ENCODE measurements at regions not wholly inside any gene's neighbourhood (a gene's known extent, or its start where the extent isn't known, plus 50 kb on each side); places are given as distances from the start of the nearest gene placed in this dataset.

- H3K79me2 ChIP-seq: no peaks in the 10 kb centered on the region
- H3K36me3 ChIP-seq (ENCODE audit: control insufficient read depth, insufficient read depth, low read length): no peaks in the 10 kb centered on the region
- H3K4me3 ChIP-seq (ENCODE audit: low read depth, low read length): no peak overlapping the region
- no peak overlapping the region for H3K9ac ChIP-seq
- no peak overlapping the region for H3K27ac ChIP-seq
- H3K27me3 ChIP-seq (ENCODE audit: control insufficient read depth, insufficient read depth, low read length): no peaks in the 10 kb centered on the region
- TF ChIP-seq, protein P1, sequence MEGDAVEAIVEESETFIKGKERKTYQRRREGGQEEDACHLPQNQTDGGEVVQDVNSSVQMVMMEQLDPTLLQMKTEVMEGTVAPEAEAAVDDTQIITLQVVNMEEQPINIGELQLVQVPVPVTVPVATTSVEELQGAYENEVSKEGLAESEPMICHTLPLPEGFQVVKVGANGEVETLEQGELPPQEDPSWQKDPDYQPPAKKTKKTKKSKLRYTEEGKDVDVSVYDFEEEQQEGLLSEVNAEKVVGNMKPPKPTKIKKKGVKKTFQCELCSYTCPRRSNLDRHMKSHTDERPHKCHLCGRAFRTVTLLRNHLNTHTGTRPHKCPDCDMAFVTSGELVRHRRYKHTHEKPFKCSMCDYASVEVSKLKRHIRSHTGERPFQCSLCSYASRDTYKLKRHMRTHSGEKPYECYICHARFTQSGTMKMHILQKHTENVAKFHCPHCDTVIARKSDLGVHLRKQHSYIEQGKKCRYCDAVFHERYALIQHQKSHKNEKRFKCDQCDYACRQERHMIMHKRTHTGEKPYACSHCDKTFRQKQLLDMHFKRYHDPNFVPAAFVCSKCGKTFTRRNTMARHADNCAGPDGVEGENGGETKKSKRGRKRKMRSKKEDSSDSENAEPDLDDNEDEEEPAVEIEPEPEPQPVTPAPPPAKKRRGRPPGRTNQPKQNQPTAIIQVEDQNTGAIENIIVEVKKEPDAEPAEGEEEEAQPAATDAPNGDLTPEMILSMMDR (IDR thresholded peaks at IDR 0.05): no peak
- H2AFZ ChIP-seq: no peak overlapping the region
- H3K9me3 ChIP-seq (ENCODE audit: control insufficient read depth, low read length): no peaks in the 10 kb centered on the region
- H3K4me1 ChIP-seq: no peaks in the 10 kb centered on the region
- H3K4me2 ChIP-seq (ENCODE audit: low read length): no peak overlapping the region
Measured at GRCh38 chr12:75807494-75807893, 224.1 kb downstream of the PHLDA1 start.

- H3K9me3 ChIP-seq (ENCODE audit: control insufficient read depth, low read length): no peaks in the 10 kb centered on the region
- no peaks in the 10 kb centered on the region for H3K4me1 ChIP-seq
- TF ChIP-seq, protein P1 (IDR thresholded peaks at IDR 0.05): no peak
- no peak overlapping the region for H2AFZ ChIP-seq
- H3K4me2 ChIP-seq (ENCODE audit: low read length): no peak overlapping the region
- H3K4me3 ChIP-seq (ENCODE audit: low read depth, low read length): no peak overlapping the region
- H3K36me3 ChIP-seq (ENCODE audit: control insufficient read depth, insufficient read depth, low read length): no peaks in the 10 kb centered on the region
- H3K79me2 ChIP-seq: no peaks in the 10 kb centered on the region
- H3K27ac ChIP-seq: no peak overlapping the region
- H3K27me3 ChIP-seq (ENCODE audit: control insufficient read depth, insufficient read depth, low read length): no peaks in the 10 kb centered on the region
- no peak overlapping the region for H3K9ac ChIP-seq
Measured at GRCh38 chr12:75805905-75806304, 225.7 kb downstream of the PHLDA1 start.

GRCh38 chr12:75805320-75805719, 226.3 kb downstream of the PHLDA1 start:
- Histone ChIP-seq H3K79me2 (no peaks in the 10 kb centered on the region), H3K9me3 (ENCODE audit: control insufficient read depth, low read length) (no peaks in the 10 kb centered on the region), H3K27me3 (ENCODE audit: control insufficient read depth, insufficient read depth, low read length) (no peaks in the 10 kb centered on the region), H3K27ac (no peak overlapping the region), H2AFZ (no peak overlapping the region), H3K9ac (no peak overlapping the region), H3K36me3 (ENCODE audit: control insufficient read depth, insufficient read depth, low read length) (no peaks in the 10 kb centered on the region), H3K4me1 (no peaks in the 10 kb centered on the region), H3K4me3 (ENCODE audit: low read depth, low read length) (no peak overlapping the region), H3K4me2 (ENCODE audit: low read length) (no peak overlapping the region)
- TF ChIP-seq, protein P1 (IDR thresholded peaks at IDR 0.05): no peak

DNA sequence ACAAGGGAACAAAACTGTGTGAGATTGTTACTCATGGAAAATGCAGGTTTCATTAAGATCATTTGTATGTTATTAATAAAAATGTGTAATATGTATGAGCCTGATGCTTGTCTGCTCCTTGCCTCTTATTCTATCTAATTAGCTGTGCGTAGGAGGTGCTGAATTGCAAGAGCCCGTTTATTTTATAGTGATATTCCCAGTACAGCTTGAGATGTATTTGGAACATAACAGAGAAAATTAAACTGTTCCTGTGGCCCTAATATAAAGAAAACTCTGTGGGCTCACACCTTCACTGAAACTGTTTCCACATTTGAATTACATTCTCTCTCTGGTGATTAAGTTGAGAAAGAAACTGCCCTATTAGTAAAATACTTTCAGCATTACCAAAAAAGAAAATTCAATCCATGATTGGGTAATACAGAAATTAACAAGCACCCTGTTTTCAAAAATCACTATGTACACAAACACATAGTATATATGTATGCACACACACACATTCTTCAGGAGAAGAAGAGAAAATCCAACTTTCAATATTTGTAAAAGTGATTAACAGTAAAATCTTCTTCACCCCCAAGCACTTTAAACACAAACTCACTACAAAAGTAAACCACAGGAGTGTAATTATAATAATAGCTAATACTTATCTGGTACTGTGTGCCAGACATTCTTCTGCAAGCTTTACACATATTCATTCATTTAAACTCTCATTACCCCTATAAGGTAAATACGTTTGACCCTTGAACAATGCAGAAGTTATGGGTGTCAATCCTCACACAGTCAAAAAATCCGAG, 233.2 kb downstream of the PHLDA1 start:
- no peaks in the 10 kb centered on the region for H3K27me3 ChIP-seq (ENCODE audit: control insufficient read depth, insufficient read depth, low read length)
- no peak overlapping the region for H3K4me3 ChIP-seq (ENCODE audit: low read depth, low read length)
- no peaks in the 10 kb centered on the region for H3K4me1 ChIP-seq
- no peak overlapping the region for H3K27ac ChIP-seq
- H3K79me2 ChIP-seq: no peaks in the 10 kb centered on the region
- H3K4me2 ChIP-seq (ENCODE audit: low read length): no peak overlapping the region
- no peaks in the 10 kb centered on the region for H3K9me3 ChIP-seq (ENCODE audit: control insufficient read depth, low read length)
- H2AFZ ChIP-seq: no peak overlapping the region
- H3K9ac ChIP-seq: no peak overlapping the region
- TF ChIP-seq, protein P1 (IDR thresholded peaks at IDR 0.05): no peak
- no peaks in the 10 kb centered on the region for H3K36me3 ChIP-seq (ENCODE audit: control insufficient read depth, insufficient read depth, low read length)

- H3K4me2 ChIP-seq (ENCODE audit: low read length): no peak overlapping the region
- H3K4me3 ChIP-seq (ENCODE audit: low read depth, low read length): no peak overlapping the region
- TF ChIP-seq, protein P1 (IDR thresholded peaks at IDR 0.05): no peak
- no peaks in the 10 kb centered on the region for H3K36me3 ChIP-seq (ENCODE audit: control insufficient read depth, insufficient read depth, low read length)
- no peak overlapping the region for H3K9ac ChIP-seq
- H3K4me1 ChIP-seq: no peaks in the 10 kb centered on the region
- no peak overlapping the region for H2AFZ ChIP-seq
- H3K27me3 ChIP-seq (ENCODE audit: control insufficient read depth, insufficient read depth, low read length): no peaks in the 10 kb centered on the region
- no peak overlapping the region for H3K27ac ChIP-seq
- H3K9me3 ChIP-seq (ENCODE audit: control insufficient read depth, low read length): no peaks in the 10 kb centered on the region
- H3K79me2 ChIP-seq: no peaks in the 10 kb centered on the region
Measured at GRCh38 chr12:75795125-75795524, 236.5 kb downstream of the PHLDA1 start.
